ENCODE measurements at regions not wholly inside any gene's neighbourhood (a gene's known extent, or its start where the extent isn't known, plus 50 kb on each side); places are given as distances from the start of the nearest gene placed in this dataset.

DNA sequence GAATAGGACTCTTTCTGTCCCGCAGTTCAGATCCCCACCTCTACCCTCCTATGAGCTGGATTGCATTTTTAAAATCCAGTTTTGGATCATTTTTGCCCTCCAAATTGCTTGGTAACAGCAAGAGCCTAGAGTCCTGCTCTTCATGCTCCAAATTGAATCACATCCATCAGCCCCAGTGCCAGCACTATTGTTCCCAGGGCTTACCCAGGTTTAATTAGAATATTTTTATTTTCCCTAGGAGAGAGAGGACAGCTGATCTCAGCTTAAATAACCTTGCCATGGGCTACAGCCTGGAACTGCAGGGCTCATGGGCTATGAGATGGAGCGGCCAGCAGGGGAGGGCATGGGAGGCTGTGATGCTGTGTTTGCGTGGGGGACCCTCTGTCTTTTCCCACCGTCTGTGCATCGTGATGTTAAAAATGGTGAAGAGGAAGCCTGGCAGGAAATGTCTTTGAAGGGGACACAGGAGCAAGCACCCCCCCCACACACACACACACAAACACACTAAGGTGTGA, 59.4 kb upstream of the WSCD2 start:
- DNase-seq = no peak

DNA sequence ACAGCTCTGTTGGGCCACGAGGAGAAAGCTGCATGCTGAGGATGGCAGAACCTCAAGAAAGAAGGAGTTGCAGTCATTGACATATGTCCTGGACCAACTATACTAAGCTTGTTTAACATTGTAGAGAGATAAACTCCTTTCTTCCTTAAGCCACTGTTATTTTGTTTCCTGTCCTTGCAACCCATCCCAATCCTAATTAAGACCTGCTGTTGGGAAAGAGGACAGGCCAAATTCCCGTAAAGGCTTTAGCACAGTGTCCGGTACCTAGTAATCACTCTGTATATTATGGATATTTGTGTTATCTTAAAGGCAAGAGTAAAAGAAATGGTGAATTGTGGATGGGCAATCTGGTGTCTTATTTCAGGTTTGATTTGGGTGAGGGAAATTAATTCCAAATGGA, 53.5 kb upstream of the WSCD2 start:
- Histone ChIP-seq H3K9me2 (replicated peaks; ENCODE audit: insufficient read depth, low read length) (no peaks in the 10 kb centered on the region), H3K4me2 (ENCODE audit: low read depth, low read length) (no peak overlapping the region), H3K9me3 (replicated peaks; ENCODE audit: insufficient read depth, low read length) (no peaks in the 10 kb centered on the region), H3K4me1 (ENCODE audit: low read length) (no peaks in the 10 kb centered on the region), H4K20me1 (ENCODE audit: insufficient read depth, low read length) (no peaks in the 10 kb centered on the region), H3K36me3 (replicated peaks; ENCODE audit: insufficient read depth, low read length) (no peaks in the 10 kb centered on the region), H3K79me2 (ENCODE audit: low read length) (no peaks in the 10 kb centered on the region), H3K27me3 (replicated peaks; ENCODE audit: insufficient read depth, low read length) (no peaks in the 10 kb centered on the region), H3F3A (ENCODE audit: insufficient read depth, low read length) (no peaks in the 10 kb centered on the region), H3K4me3 (ENCODE audit: low read length) (no peak overlapping the region), H3K27ac (ENCODE audit: low read length) (no peak overlapping the region), H2AFZ (ENCODE audit: low read length) (no peak overlapping the region), H3K9ac (ENCODE audit: low read length) (no peak overlapping the region)
- DNase-seq = no peak
- TF ChIP-seq CTCF (IDR thresholded peaks at IDR 0.05; ENCODE audit: low read length) (no peak), EZH2phosphoT487 (IDR thresholded peaks at IDR 0.05; ENCODE audit: low read length) (no peak), EZH2 (optimal IDR thresholded peaks at IDR 0.05; ENCODE audit: low read depth, low read length) (no peak)

More for the DNA sequence above, 59.4 kb upstream of the WSCD2 start:
- H3K9me2 ChIP-seq (replicated peaks; ENCODE audit: insufficient read depth, low read length) = no peaks in the 10 kb centered on the region
- no peak overlapping the region for H3K27ac ChIP-seq (ENCODE audit: low read length)
- no peak for TF ChIP-seq EZH2phosphoT487 (IDR thresholded peaks at IDR 0.05; ENCODE audit: low read length)
- no peak for TF ChIP-seq EZH2 (optimal IDR thresholded peaks at IDR 0.05; ENCODE audit: low read depth, low read length)
- TF ChIP-seq CTCF (IDR thresholded peaks at IDR 0.05; ENCODE audit: low read length) = no peak
- no peaks in the 10 kb centered on the region for H3K36me3 ChIP-seq (replicated peaks; ENCODE audit: insufficient read depth, low read length)
- H3K4me2 ChIP-seq (ENCODE audit: low read depth, low read length) = no peak overlapping the region
- H3F3A ChIP-seq (ENCODE audit: insufficient read depth, low read length) = no peaks in the 10 kb centered on the region
- H2AFZ ChIP-seq (ENCODE audit: low read length) = no peak overlapping the region
- no peaks in the 10 kb centered on the region for H4K20me1 ChIP-seq (ENCODE audit: insufficient read depth, low read length)
- H3K27me3 ChIP-seq (replicated peaks; ENCODE audit: insufficient read depth, low read length) = no peaks in the 10 kb centered on the region
- H3K9me3 ChIP-seq (replicated peaks; ENCODE audit: insufficient read depth, low read length) = no peaks in the 10 kb centered on the region
- no peak overlapping the region for H3K4me3 ChIP-seq (ENCODE audit: low read length)
- H3K9ac ChIP-seq (ENCODE audit: low read length) = no peak overlapping the region
- H3K4me1 ChIP-seq (ENCODE audit: low read length) = no peaks in the 10 kb centered on the region
- H3K79me2 ChIP-seq (ENCODE audit: low read length) = no peaks in the 10 kb centered on the region

GRCh38 chr12:108076556-108076955, 52.5 kb upstream of the WSCD2 start:
- Histone ChIP-seq H2AFZ (ENCODE audit: low read length) (no peak overlapping the region), H3K27me3 (replicated peaks; ENCODE audit: insufficient read depth, low read length) (no peaks in the 10 kb centered on the region)

More at GRCh38 chr12:108076556-108076955, 52.5 kb upstream of the WSCD2 start:
- H4K20me1 ChIP-seq (ENCODE audit: insufficient read depth, low read length) = no peaks in the 10 kb centered on the region
- no peak overlapping the region for H3K4me3 ChIP-seq (ENCODE audit: low read length)
- no peaks in the 10 kb centered on the region for H3K79me2 ChIP-seq (ENCODE audit: low read length)
- no peak overlapping the region for H3K27ac ChIP-seq (ENCODE audit: low read length)
- no peak for TF ChIP-seq EZH2 (optimal IDR thresholded peaks at IDR 0.05; ENCODE audit: low read depth, low read length)
- TF ChIP-seq CTCF (IDR thresholded peaks at IDR 0.05; ENCODE audit: low read length) = no peak
- no peak for TF ChIP-seq EZH2phosphoT487 (IDR thresholded peaks at IDR 0.05; ENCODE audit: low read length)
- H3K9me3 ChIP-seq (replicated peaks; ENCODE audit: insufficient read depth, low read length) = no peaks in the 10 kb centered on the region
- DNase-seq = no peak
- no peaks in the 10 kb centered on the region for H3K36me3 ChIP-seq (replicated peaks; ENCODE audit: insufficient read depth, low read length)
- H3K4me2 ChIP-seq (ENCODE audit: low read depth, low read length) = no peak overlapping the region
- no peaks in the 10 kb centered on the region for H3F3A ChIP-seq (ENCODE audit: insufficient read depth, low read length)
- H3K9ac ChIP-seq (ENCODE audit: low read length) = no peak overlapping the region
- no peaks in the 10 kb centered on the region for H3K4me1 ChIP-seq (ENCODE audit: low read length)
- H3K9me2 ChIP-seq (replicated peaks; ENCODE audit: insufficient read depth, low read length) = no peaks in the 10 kb centered on the region
